GDM1 (cell line): ENCODE measurements at regions not wholly inside any gene's neighbourhood (a gene's known extent, or its start where the extent isn't known, plus 50 kb on each side); places are given as distances from the start of the nearest gene placed in this dataset.
"Not testable (repeated sequence)": the region's sequence is repeated elsewhere in the genome, so short reads cannot be mapped to it uniquely, and the experiment has no call there.

Experiments
- DNase-seq: peaks from one replicate; lab custom pipeline; 2025; lab: John Stamatoyannopoulos, UW

DNA sequence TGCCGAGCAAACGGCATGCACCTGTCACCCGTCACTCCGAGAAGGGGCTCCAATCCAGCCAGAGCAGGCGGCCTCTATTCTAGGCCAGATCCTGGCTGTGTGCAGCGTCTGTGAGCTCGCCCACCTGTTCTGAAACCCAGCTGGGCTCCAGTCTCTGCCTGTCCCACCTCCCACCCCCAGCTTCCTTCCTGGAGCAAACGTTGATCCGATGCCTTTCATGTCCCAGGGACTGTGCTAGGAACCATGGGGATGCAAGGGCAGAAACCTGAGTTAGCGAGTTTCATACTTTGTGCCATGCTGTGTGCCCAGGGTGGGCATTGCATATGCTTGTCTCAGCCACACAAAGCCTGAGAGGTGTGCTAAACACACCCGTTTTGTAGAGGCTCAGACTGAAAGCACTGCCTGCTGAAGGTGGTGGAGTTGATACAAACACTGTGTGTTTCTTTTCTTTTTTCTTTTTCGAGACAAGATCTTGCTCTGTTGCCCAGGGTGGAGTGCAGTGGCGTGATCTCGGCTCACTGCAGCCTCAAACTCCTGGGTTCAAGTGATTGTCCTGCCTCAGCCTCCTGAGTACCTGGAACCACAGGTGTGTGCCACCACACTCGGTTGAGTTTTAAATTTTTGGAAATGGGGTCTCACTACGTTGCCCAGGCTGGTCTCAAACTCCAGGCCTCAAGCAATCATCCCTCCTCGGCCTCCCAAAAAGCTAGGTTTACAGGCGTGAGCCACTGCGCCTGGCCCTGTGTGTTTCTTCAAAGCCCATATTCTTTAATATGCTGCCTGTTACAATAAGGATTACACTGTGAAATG, 84.1 kb upstream of the MED13L start:
- DNase-seq = no peak

GRCh38 chr12:116365114-116365513, 87.6 kb upstream of the MED13L start:
- DNase-seq = no peak

DNA sequence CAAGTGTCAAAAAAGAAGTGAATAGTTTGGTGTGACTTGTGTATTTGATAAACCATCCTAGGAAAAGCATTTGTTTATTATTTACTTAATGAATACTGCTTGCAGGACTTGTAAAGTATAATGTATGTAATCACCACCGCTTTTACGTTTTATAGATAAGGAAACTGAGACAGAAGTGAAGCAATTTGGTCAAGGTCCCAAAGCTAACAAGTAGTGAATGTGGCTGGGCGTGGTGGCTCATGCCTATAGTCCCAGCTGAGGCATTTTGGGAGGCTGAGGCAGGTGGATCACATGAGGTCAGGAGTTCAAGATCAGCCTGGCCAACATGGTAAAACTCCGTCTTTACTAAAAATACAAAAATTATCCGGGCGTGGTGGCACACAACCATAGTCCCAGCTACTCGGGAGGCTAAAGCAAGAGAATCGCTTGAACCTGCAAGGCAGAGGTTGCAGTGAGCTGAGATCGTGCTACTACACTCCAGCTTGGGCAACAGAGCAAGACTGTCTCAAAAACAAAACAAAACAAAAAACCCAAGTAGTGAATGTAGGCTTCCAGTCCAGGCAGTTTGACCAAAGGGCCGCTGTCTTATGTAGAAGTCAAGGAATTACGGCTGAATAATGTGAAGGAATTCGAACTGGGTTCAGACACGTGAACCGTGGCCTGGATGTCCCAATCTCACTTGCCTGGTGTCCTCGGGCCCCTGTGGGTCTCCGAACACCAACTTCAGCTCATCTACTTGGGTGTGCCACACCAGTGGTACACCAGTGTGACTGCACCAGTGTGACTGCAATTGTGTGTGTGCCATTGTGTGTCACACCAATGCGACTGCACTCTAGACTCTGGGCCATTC, 88.3 kb upstream of the MED13L start:
- no peak for DNase-seq

DNA sequence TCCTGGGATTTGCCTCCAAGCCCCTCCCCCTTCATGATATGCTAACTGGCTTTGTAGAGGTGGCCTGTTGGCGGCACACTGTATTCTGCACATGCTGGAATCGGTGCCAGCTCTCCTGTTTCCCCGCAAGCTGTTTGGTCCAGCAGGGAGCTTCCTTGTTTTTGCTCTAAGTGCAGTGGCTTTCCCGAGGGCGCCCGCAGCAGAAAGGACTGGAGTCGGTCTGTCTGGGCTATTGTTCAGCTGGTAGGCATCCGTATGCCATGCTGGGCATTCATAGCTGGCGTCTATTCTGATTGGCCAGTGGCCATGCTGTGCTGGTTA, 88.9 kb upstream of the MED13L start:
- DNase-seq = no peak

DNA sequence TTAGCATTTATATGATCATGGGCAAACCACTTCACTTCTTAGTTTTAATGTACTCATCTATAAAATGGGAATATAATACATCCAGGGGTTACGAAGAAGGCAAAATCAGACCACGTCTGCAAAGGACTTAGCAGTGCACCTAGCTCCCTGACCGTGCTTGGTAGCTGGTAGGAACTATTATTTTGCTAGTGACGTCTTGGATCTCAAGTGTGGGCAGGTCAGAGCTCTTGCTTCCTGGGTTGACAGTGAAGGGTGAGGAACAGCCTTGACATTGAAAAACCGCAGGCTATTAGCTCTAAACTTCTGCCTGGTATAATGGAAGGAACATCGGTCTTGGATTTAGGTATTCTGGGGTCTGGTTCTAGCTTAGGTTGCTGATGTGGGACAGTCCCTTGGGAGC, 89.3 kb upstream of the MED13L start:
- no peak for DNase-seq

DNA sequence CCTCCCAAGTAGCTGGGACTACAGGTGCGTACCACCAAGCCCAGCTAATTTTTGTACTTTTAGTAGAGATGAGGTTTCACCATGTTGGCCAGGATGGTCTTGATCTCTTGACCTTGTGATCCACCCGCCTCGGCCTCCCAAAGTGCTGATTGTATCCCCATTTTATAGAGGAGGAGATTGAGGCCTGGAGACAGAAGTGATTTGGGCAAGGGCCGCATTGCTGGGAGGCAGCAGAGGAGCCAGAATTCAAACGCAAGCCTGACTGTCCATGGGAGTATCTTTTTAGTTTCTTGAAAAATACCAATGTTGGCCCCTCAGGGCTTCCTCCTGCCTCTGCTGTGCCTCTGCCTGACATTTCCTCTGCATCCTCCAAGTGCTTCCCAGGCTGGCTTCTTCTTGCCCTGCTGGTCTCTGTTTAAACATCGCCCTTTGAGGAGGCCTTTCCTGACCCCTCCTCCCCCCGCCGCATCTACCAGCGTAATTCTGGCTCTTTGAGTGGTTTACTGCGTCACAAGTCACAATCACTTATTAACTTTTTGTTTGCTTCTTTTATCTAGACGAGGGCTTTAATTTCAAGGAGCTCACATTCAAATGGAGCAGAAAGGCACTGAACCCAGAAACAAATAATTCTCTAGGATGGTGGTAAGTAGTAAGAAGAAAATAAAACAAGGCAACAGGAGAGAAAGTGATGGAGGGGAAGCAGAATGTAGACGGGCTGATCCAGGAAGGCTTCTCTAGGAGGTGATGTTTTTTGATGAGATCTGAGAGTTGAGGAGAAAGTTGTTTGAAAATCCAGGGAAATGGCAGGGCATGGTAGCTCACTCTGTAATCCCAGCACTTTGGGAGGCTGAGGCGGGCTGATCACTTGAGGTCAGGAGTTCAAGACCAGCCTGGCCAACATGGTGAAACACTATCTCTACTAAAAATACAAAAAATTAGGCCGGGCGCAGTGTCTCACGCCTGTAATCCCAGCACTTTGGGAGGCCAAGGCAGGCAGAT, 91.0 kb upstream of the MED13L start:
- DNase-seq = no peak

DNA sequence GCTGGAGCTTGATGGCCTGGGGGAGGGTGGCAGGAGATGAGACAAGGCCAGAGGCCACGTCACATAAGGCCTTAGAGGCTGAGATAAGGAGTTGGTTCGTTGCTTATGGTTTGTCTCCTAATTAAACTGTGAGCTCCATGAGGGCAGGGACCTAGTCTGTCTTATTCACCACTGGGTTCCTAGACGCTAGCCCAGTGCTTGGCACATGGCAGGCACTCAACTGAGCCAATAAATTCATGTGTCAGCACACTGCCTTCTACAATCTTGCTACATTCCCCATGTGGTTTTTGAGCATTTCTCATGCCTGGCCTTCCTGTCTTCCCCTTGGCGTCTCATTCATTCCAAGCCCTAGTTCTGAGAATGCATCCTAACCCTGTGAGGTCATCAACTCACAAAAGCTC, 92.5 kb upstream of the MED13L start:
- no peak for DNase-seq

- no peak for DNase-seq
These were observed 93.5 kb upstream of the MED13L start for GRCh38 chr12:116370886-116371580.

- no peak for DNase-seq
These were observed 95.3 kb upstream of the MED13L start for GRCh38 chr12:116372815-116373214.

GRCh38 chr12:116373572-116374206, 96.2 kb upstream of the MED13L start:
- DNase-seq = no peak

- DNase-seq = no peak
These were observed 96.7 kb upstream of the MED13L start for GRCh38 chr12:116374207-116374606.

- DNase-seq = no peak
These were observed 97.9 kb upstream of the MED13L start for GRCh38 chr12:116375278-116375842.

- no peak for DNase-seq
These were observed 99.1 kb upstream of the MED13L start for GRCh38 chr12:116376354-116377193.

DNA sequence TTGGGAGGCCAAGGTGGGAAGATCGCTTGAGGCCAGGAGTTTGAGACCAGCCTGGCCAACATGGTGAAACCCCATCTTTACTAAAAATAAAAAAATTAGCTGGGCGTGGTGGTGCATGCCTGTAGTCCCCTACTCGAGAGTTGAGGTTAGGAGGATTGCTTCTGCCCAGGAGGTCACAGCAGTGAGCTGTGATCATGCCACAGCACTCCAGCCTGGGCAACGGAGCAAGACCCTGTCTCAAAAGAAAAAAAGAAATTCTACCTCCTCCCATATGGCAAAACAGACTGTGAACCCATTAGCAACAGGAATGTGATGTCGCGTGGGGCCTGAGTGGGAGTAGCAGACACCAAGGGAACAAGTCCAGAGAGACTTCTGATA, 99.7 kb upstream of the MED13L start:
- DNase-seq = not testable (repeated sequence)

DNA sequence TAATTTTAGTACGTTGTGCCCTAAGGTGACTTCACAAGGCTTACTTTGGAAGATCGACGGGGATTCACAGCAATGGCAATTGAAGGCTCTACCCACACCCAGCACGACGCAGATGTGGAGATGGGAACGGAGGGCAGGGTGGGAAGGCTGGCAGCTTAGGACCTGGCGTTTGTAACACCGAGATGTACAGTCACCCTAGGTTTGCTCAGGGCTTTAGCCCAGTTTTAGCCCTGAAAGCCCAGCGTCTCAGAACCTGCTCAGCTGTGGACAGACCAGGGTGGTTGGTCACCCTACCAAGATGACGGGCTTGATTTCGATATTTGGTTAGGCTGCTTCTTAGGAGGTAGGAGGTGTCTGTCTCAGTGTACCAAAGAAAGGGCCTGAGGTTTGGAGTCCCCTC, 100.5 kb upstream of the MED13L start:
- no peak for DNase-seq

DNA sequence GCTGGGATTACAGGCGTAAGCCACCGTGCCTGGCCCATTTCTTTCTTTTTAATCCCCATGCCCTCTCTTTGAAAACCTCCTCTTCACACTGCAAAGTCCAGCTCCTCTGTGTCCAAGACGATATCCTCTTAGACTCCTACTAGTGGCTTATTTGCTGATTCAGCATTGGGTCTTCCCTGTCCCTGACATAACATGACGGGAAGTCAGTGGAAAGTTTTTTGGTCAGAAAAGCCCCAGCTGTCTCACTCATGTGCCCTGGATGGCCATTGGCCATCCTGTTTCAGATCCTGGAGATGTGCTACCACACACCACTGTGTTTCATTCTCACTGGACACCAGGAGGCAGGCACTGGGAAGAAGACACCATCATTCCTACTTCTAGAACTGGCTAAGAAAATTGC, 102.6 kb upstream of the MED13L start:
- DNase-seq = no peak

DNA sequence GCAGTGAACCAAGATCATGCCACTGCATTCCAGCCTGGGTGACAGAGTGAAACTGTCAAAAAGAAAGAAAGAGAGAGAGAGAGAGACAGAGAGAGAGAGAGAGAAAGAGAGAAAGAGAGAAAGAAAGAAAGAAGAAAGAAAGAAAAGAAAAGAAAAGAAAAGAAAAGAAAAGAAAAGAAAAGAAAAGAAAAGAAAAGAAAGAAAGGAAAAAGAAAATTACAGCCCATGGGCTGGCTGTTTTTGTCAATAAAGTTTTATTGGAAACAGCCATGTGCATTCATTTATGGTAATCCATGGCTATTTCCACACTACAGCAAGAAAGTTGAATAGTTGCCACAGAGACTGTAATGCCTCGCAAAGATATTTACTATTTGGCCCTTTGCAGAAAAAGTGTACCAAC, 103.2 kb upstream of the MED13L start:
- not testable (repeated sequence) for DNase-seq

GRCh38 chr12:116381240-116381743, 103.8 kb upstream of the MED13L start:
- DNase-seq = no peak
